ENCODE measurements at regions not wholly inside any gene's neighbourhood (a gene's known extent, or its start where the extent isn't known, plus 50 kb on each side); places are given as distances from the start of the nearest gene placed in this dataset.

DNA sequence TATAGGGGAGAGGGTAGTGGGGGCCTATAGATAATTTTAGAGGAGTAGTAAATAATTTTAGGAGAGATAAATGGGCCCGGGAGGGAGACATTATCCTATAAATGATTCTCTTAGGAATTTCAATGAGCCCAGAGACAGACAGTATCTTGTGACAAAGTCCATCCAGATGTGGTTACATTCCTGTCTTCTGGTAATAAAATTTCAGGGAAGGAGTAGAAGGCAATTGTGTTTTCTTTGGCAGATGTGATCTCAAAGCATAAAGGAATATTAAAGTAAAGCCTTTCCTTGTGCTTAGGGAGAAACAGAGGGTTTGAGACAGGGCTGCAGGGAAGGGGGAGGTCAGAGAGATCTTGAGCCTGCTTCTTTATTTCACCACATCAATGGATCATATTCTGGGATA, 979.8 kb upstream of the GJE1 start:
- no peaks in the 10 kb centered on the region for H3K27me3 Mint-ChIP-seq (ENCODE audit: unreplicated experiment)
- TF ChIP-seq CTCF (IDR thresholded peaks at IDR 0.05; ENCODE audit: partially characterized antibody, unreplicated experiment) = no peak
- H3K27ac Mint-ChIP-seq (ENCODE audit: unreplicated experiment) = no peak overlapping the region
- H3K9me3 Mint-ChIP-seq (ENCODE audit: unreplicated experiment) = peaks cover 2% of the 10 kb centered on the region
- H3K4me1 Mint-ChIP-seq (ENCODE audit: low read depth, unreplicated experiment) = no peaks in the 10 kb centered on the region
- DNase-seq = no peak
- H3K4me3 Mint-ChIP-seq (ENCODE audit: unreplicated experiment) = no peak overlapping the region
- peaks cover 5% of the 10 kb centered on the region for H3K36me3 Mint-ChIP-seq (ENCODE audit: unreplicated experiment)

GRCh38 chr6:141151710-141152417, 980.9 kb upstream of the GJE1 start:
- no peaks in the 10 kb centered on the region for H3K4me1 Mint-ChIP-seq (ENCODE audit: low read depth, unreplicated experiment)
- peaks cover 5% of the 10 kb centered on the region for H3K36me3 Mint-ChIP-seq (ENCODE audit: unreplicated experiment)
- no peak overlapping the region for H3K4me3 Mint-ChIP-seq (ENCODE audit: unreplicated experiment)
- no peaks in the 10 kb centered on the region for H3K27me3 Mint-ChIP-seq (ENCODE audit: unreplicated experiment)
- no peak for DNase-seq
- no peak for TF ChIP-seq CTCF (IDR thresholded peaks at IDR 0.05; ENCODE audit: partially characterized antibody, unreplicated experiment)
- H3K9me3 Mint-ChIP-seq (ENCODE audit: unreplicated experiment) = peaks cover 2% of the 10 kb centered on the region
- H3K27ac Mint-ChIP-seq (ENCODE audit: unreplicated experiment) = no peak overlapping the region

GRCh38 chr6:141141870-141142269, 990.9 kb upstream of the GJE1 start:
- no peak for DNase-seq
- Mint-ChIP-seq H3K4me3 (ENCODE audit: unreplicated experiment) (no peak overlapping the region), H3K36me3 (ENCODE audit: unreplicated experiment) (no peaks in the 10 kb centered on the region), H3K9me3 (ENCODE audit: unreplicated experiment) (no peaks in the 10 kb centered on the region), H3K4me1 (ENCODE audit: low read depth, unreplicated experiment) (no peaks in the 10 kb centered on the region), H3K27ac (ENCODE audit: unreplicated experiment) (no peak overlapping the region), H3K27me3 (ENCODE audit: unreplicated experiment) (no peaks in the 10 kb centered on the region)
- TF ChIP-seq CTCF (IDR thresholded peaks at IDR 0.05; ENCODE audit: partially characterized antibody, unreplicated experiment) = no peak

DNA sequence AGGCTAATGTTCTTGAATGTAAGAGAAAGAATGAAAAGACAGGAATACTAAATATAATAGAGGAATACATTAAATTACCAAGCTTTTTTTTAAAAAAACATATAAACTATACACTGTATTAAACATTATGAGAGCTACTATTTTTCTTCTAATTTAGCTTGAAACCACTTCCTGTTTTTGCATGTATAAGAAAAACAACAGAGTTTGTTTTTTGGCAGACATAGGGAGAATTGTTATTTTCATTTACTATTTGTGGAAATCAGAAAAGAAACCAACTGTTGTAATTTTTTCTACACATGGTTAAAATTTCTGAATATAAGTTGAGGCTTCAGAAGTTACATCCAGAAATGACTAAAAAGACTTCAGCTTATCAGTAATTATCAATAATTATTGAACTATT, 991.8 kb upstream of the GJE1 start:
- no peak for DNase-seq
- Mint-ChIP-seq H3K4me1 (ENCODE audit: low read depth, unreplicated experiment) (no peaks in the 10 kb centered on the region), H3K4me3 (ENCODE audit: unreplicated experiment) (no peak overlapping the region), H3K27me3 (ENCODE audit: unreplicated experiment) (no peaks in the 10 kb centered on the region), H3K27ac (ENCODE audit: unreplicated experiment) (no peak overlapping the region), H3K9me3 (ENCODE audit: unreplicated experiment) (no peaks in the 10 kb centered on the region), H3K36me3 (ENCODE audit: unreplicated experiment) (no peaks in the 10 kb centered on the region)
- TF ChIP-seq CTCF (IDR thresholded peaks at IDR 0.05; ENCODE audit: partially characterized antibody, unreplicated experiment) = no peak

DNA sequence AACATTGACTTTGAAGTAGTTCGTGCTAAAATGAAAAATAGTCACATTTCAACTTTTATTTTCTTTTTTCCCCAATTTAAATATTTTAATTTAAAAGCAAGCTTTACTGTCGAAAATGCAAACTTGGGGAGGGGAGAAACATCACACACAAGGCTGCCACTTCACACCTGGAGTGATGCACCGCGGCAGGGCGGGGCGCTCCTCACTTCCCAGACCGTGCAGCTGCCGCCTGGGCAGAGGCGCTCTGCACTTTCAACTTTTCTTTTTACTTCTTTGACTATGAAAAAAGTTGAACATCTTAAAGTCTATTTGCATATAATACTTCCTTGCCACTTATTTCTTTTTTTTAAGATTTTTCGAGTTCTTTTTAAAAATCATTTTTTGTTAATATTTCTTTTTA, 993.3 kb upstream of the GJE1 start:
- Mint-ChIP-seq H3K4me1 (ENCODE audit: low read depth, unreplicated experiment) (no peaks in the 10 kb centered on the region), H3K9me3 (ENCODE audit: unreplicated experiment) (no peaks in the 10 kb centered on the region), H3K36me3 (ENCODE audit: unreplicated experiment) (no peaks in the 10 kb centered on the region), H3K27me3 (ENCODE audit: unreplicated experiment) (no peaks in the 10 kb centered on the region), H3K4me3 (ENCODE audit: unreplicated experiment) (no peak overlapping the region), H3K27ac (ENCODE audit: unreplicated experiment) (no peak overlapping the region)
- DNase-seq = no peak
- TF ChIP-seq CTCF (IDR thresholded peaks at IDR 0.05; ENCODE audit: partially characterized antibody, unreplicated experiment) = no peak

All from glutamatergic neuron (in vitro differentiated cells).